IMR-90 (cell line): ENCODE measurements at regions not wholly inside any gene's neighbourhood (a gene's known extent, or its start where the extent isn't known, plus 50 kb on each side); places are given as distances from the start of the nearest gene placed in this dataset.

Experiments
- ATAC-seq: fragments of 200-7000 bp; cut with Tn5 transposase; 2 replicates; pipeline ENCODE4 v1.9.1; 2020; ENCODE audit warnings: low read depth, mild to moderate bottlenecking, moderate library complexity
- BruUV-seq: library from RNA; stranded (reverse); fragments of 400-500 nt; replicated peaks from 2 replicates; lab custom pipeline; 2021; lab: Mats Ljungman, UMichigan
- CTCF ChIA-PET: fragments of 300-600 bp; formaldehyde crosslinking; extraction: SDS; loops from one replicate; lab custom pipeline; 2021; ENCODE audit warnings: antibody characterized with exemption; lab: Yijun Ruan, JAX
- POLR2A ChIA-PET: fragments of 300-600 bp; sonication (Branson Sonifier 250); formaldehyde crosslinking; loops from one replicate; lab custom pipeline; 2022; ENCODE audit warnings: antibody characterized with exemption; ENCODE audit not compliant: unreplicated experiment; lab: Charles Lee
- DNase-seq: peaks from one replicate; pipeline ENCODE4 v3.0.0; 2013
- H2AFZ ChIP-seq: replicated peaks from 2 replicates; pipeline ENCODE3; 2013; ENCODE audit warnings: low read length, mild to moderate bottlenecking; ENCODE audit not compliant: poor library complexity
- H2AK5ac ChIP-seq: 2 replicates; pipeline ENCODE4 v1.6.1; 2013; ENCODE audit warnings: low read depth, low read length, inconsistent platforms
- H2AK9ac ChIP-seq: replicated peaks from 2 replicates; pipeline ENCODE3; 2013; ENCODE audit warnings: mild to moderate bottlenecking, low read depth, low read length, moderate library complexity; ENCODE audit not compliant: poor library complexity
- H2BK120ac ChIP-seq: 2 replicates; pipeline ENCODE4 v1.6.1; 2013; ENCODE audit warnings: low read depth, low read length, inconsistent platforms
- H2BK15ac ChIP-seq: 3 replicates; pipeline ENCODE4 v1.6.1; 2013; ENCODE audit warnings: low read depth, low read length, inconsistent platforms
- H2BK20ac ChIP-seq: 2 replicates; pipeline ENCODE4 v1.6.1; 2013; ENCODE audit warnings: low read depth, mild to moderate bottlenecking, inconsistent platforms, low read length, moderate library complexity
- H2BK5ac ChIP-seq: 2 replicates; pipeline ENCODE4 v1.6.1; 2013; ENCODE audit warnings: mild to moderate bottlenecking, low read depth, low read length, inconsistent platforms; ENCODE audit not compliant: poor library complexity, severe bottlenecking
- H3K14ac ChIP-seq: replicated peaks from 2 replicates; pipeline ENCODE4 v1.6.1; 2013; ENCODE audit warnings: low read depth, low read length, inconsistent platforms
- H3K18ac ChIP-seq: 2 replicates; pipeline ENCODE4 v1.6.1; 2013; ENCODE audit warnings: low read depth, low read length, control low read depth
- H3K23ac ChIP-seq: 2 replicates; pipeline ENCODE4 v1.6.1; 2013; ENCODE audit warnings: low read depth, low read length, inconsistent platforms
- H3K27ac ChIP-seq: 2 replicates; pipeline ENCODE4 v1.5.1; 2013; ENCODE audit warnings: mild to moderate bottlenecking, control low read depth, low read length; ENCODE audit not compliant: insufficient read depth
- H3K27me3 ChIP-seq: 2 replicates; pipeline ENCODE4 v1.6.1; 2013; ENCODE audit warnings: low read length; ENCODE audit not compliant: control insufficient read depth, insufficient read depth
- H3K36me3 ChIP-seq: 2 replicates; pipeline ENCODE4 v1.6.1; 2013; ENCODE audit warnings: low read length, mixed read lengths; ENCODE audit not compliant: control insufficient read depth, insufficient read depth
- H3K4ac ChIP-seq: 2 replicates; pipeline ENCODE4 v1.6.1; 2013; ENCODE audit warnings: low read depth, low read length, inconsistent platforms
- H3K4me1 ChIP-seq: 2 replicates; pipeline ENCODE4 v1.6.1; 2013; ENCODE audit warnings: low read length, mixed read lengths; ENCODE audit not compliant: control insufficient read depth, insufficient read depth
- H3K4me2 ChIP-seq: 2 replicates; pipeline ENCODE4 v1.6.1; 2013; ENCODE audit warnings: low read depth, mild to moderate bottlenecking, control low read depth, low read length, moderate library complexity
- H3K4me3 ChIP-seq: 2 replicates; pipeline ENCODE4 v1.5.1; 2013; ENCODE audit warnings: low read depth, mild to moderate bottlenecking, control low read depth, low read length, moderate library complexity; ENCODE audit not compliant: insufficient read depth
- H3K56ac ChIP-seq: 2 replicates; pipeline ENCODE4 v1.6.1; 2013; ENCODE audit warnings: low read length, inconsistent platforms; ENCODE audit not compliant: insufficient read depth; ENCODE audit errors: extremely low read depth
- H3K79me1 ChIP-seq, 2 experiments: 2 replicates each; pipeline ENCODE4 v1.6.1; 2013; ENCODE audit warnings: low read length in 2 of 2, inconsistent platforms in 1 of 2, low read depth in 1 of 2
- H3K9ac ChIP-seq: 2 replicates; pipeline ENCODE4 v1.6.1; 2013; ENCODE audit warnings: low read depth, low read length, control low read depth
- H3K9me1 ChIP-seq: 2 replicates; pipeline ENCODE4 v1.6.1; 2013; ENCODE audit warnings: low read length, inconsistent platforms; ENCODE audit not compliant: insufficient read depth
- H3K9me3 ChIP-seq: 2 replicates; pipeline ENCODE4 v1.6.1; 2013; ENCODE audit warnings: low read length; ENCODE audit not compliant: control insufficient read depth, insufficient read depth
- H4K20me1 ChIP-seq: 2 replicates; pipeline ENCODE4 v1.6.1; 2013; ENCODE audit warnings: low read length, inconsistent platforms; ENCODE audit not compliant: insufficient read depth
- H4K5ac ChIP-seq: 2 replicates; pipeline ENCODE4 v1.6.1; 2013; ENCODE audit warnings: mild to moderate bottlenecking, low read depth, low read length, control low read depth
- H4K8ac ChIP-seq, 2 experiments: 2 replicates each; pipeline ENCODE4 v1.6.1; 2013; ENCODE audit warnings: low read depth in 2 of 2, low read length in 2 of 2, control low read depth in 1 of 2, inconsistent platforms in 1 of 2
- H4K91ac ChIP-seq: 2 replicates; pipeline ENCODE4 v1.6.1; 2013; ENCODE audit warnings: low read depth, low read length, inconsistent platforms; ENCODE audit not compliant: insufficient read depth
- CHD1 ChIP-seq: IDR thresholded peaks from 2 replicates; pipeline ENCODE4 v1.6.1; 2012; ENCODE audit warnings: low read depth, low read length, improper control_type of control experiment
- ELK1 ChIP-seq: fragments of 150-350 bp; IDR thresholded peaks from 2 replicates; pipeline ENCODE4 v1.6.1; 2016; ENCODE audit warnings: low read depth, mild to moderate bottlenecking, low read length, moderate library complexity, borderline replicate concordance
- FOS ChIP-seq: fragments of 150-350 bp; IDR thresholded peaks from 2 replicates; pipeline ENCODE4 v1.6.1; 2016; ENCODE audit warnings: low read depth, low read length
- MAFK ChIP-seq: IDR thresholded peaks from 2 replicates; pipeline ENCODE4 v1.6.1; 2012; ENCODE audit warnings: low read depth, low read length, improper control_type of control experiment
- RAD21 ChIP-seq: IDR thresholded peaks from 2 replicates; pipeline ENCODE4 v1.6.1; 2012; ENCODE audit warnings: low read length, improper control_type of control experiment
- SMC3 ChIP-seq: fragments of 150-350 bp; IDR thresholded peaks from 2 replicates; pipeline ENCODE4 v1.6.1; 2016; ENCODE audit warnings: low read depth, mild to moderate bottlenecking, antibody characterized with exemption, low read length, moderate library complexity
- WGBS, 2 experiments: methylation state at CpG; one replicate each; pipeline versions ENCODE4 v1.1.5 to v1.1.7; 2013; ENCODE audit warnings: missing lambda C conversion rate in 2 of 2; ENCODE audit not compliant: insufficient read length in 1 of 2; ENCODE audit errors: extremely low coverage in 2 of 2; 5-methylcytosine and 5-hydroxymethylcytosine counted together
- dilution Hi-C: fragments of 300-500 bp; cut with HindIII; formaldehyde crosslinking; loops from one replicate; pipeline ENCODE4 v1.14.3; 2018; ENCODE audit warnings: low sequenced_read_pairs; ENCODE audit not compliant: unreplicated experiment
- in situ Hi-C: fragments of 300-500 bp; cut with MboI; formaldehyde crosslinking; loops from 3 replicates; pipeline ENCODE4 v1.14.3; 2019; ENCODE audit warnings: low sequenced_read_pairs, inconsistent platforms, mixed read lengths
- intact Hi-C: fragments of 100-400 bp; cut with micrococcal nuclease; formaldehyde crosslinking; loops from 2 replicates; pipeline ENCODE4 v1.10.0; 2022

- Histone ChIP-seq H2AK9ac (no peak overlapping the region), H3K9me1 (no peaks in the 10 kb centered on the region), H3K9ac (no peak overlapping the region), H3K27me3 (no peaks in the 10 kb centered on the region), H2AK5ac (no peak overlapping the region), H2AFZ (no peak overlapping the region), H4K20me1 (no peaks in the 10 kb centered on the region), H3K9me3 (no peaks in the 10 kb centered on the region), H3K4me2 (no peak overlapping the region), H3K4ac (no peak overlapping the region), H3K79me1 (no peaks in the 10 kb centered on the region), H3K56ac (no peak overlapping the region), H3K4me3 (no peak overlapping the region), H2BK15ac (no peak overlapping the region), H2BK120ac (no peak overlapping the region), H3K14ac (no peak overlapping the region), H2BK20ac (no peak overlapping the region), H3K4me1 (no peaks in the 10 kb centered on the region), H3K27ac (no peak overlapping the region), H4K91ac (no peak overlapping the region), H2BK5ac (no peak overlapping the region), H4K5ac (no peak overlapping the region), H3K36me3 (no peaks in the 10 kb centered on the region), H3K23ac (no peak overlapping the region), H3K18ac (no peak overlapping the region), H4K8ac (no peak overlapping the region)
- in situ Hi-C loops, result no loop called here
- dilution Hi-C loops, result no loop called here
- CTCF ChIA-PET, result no interaction called here
- DNase-seq (no peak), ATAC-seq (no peak)
- intact Hi-C loops, result no loop called here
- 0% methylated on average over 1 of the region's 2 CpGs; no CpG with 5 or more reads in 1 of the 2 experiments for WGBS, 2 experiments
- TF ChIP-seq FOS (no peak), ELK1 (no peak), MAFK (no peak), SMC3 (no peak), RAD21 (no peak), CHD1 (no peak)
- BruUV-seq, result no TSS peak
- POLR2A ChIA-PET, result no interaction called here
Measured at GRCh38 chrX:94977562-94977961, 1303.6 kb downstream of the FAM133A start.
